ENCODE measurements at regions not wholly inside any gene's neighbourhood (a gene's known extent, or its start where the extent isn't known, plus 50 kb on each side); places are given as distances from the start of the nearest gene placed in this dataset.
A peak's percentile ranks its signal among the peaks of the same experiment; 100 is the strongest.

DNA sequence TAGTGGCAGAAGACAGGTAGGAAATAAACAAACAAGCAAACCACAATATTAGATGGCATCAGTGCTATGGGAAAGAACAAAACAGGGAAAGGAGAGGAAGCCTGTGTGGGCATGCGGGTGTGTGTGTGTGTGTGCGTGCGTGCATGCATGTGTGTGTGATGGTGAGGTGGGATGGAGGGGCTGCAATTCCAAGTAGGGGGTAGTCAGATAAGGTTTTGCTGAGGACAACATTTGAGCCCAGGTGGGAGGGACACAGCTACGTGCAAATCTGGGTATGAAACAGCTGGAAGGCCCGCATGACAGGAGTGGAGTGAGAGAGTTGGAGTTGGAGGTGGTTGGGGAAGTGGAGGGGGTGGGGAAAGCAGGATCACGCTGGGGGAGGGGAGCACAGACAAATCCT lies 121.0 kb upstream of the PARD3 start:
- H3K9me2 ChIP-seq (ENCODE audit: insufficient read depth) = no peaks in the 10 kb centered on the region
- no peaks in the 10 kb centered on the region for H3K9me3 ChIP-seq (ENCODE audit: low read depth)
- in situ Hi-C loops (cut with MboI) = no loop called here
- H3K4me2 ChIP-seq (ENCODE audit: unreplicated experiment) = no peak overlapping the region
- H3K27me3 ChIP-seq (replicated peaks; ENCODE audit: insufficient read depth) = no peaks in the 10 kb centered on the region
- H3K9ac ChIP-seq = no peak overlapping the region
- no peaks in the 10 kb centered on the region for H3K79me2 ChIP-seq (ENCODE audit: insufficient read depth)
- H3K27ac ChIP-seq = no peak overlapping the region
- H3F3A ChIP-seq (ENCODE audit: insufficient read depth) = peaks cover 6% of the 10 kb centered on the region
- no peak for TF ChIP-seq EZH2phosphoT487 (IDR thresholded peaks at IDR 0.05; ENCODE audit: insufficient read depth, low read depth)
- TF ChIP-seq EZH2 (IDR thresholded peaks at IDR 0.05; ENCODE audit: insufficient read depth, poor library complexity, severe bottlenecking) = no peak
- H4K20me1 ChIP-seq (ENCODE audit: insufficient read depth) = no peaks in the 10 kb centered on the region
- 81 to 82% methylated on average over 6 of the region's 6 CpGs for WGBS, 2 experiments (ENCODE audit: low coverage in 1 of 2, low lambda C conversion rate in 2 of 2, missing lambda C conversion rate in 2 of 2)
- no peaks in the 10 kb centered on the region for H3K36me3 ChIP-seq (ENCODE audit: low read depth)
- H3K4me3 ChIP-seq = no peak overlapping the region
- H3K4me1 ChIP-seq (ENCODE audit: insufficient read depth) = no peaks in the 10 kb centered on the region
- DNase-seq = no peak
- H2AFZ ChIP-seq = no peak overlapping the region

DNA sequence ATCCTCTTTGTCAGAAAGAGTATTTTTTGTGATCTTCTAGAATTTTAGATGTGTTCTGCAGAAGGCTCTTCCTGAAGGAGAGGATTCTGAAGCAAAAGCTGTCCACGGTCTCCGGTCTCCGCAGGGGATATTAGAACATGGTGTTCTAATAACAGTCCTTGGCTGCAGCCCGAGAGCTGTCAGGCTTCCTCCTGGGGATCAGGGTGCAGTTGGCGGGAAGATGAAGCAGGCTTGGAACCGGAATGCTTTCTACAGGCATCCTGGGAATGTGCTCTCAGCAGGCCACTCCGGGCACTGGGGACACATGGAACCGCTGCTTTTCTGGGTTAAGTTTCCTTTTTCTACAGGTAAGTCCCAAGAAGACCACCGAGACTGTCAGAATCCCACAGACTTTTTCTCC lies 118.6 kb upstream of the PARD3 start:
- Histone ChIP-seq H3K4me1 (ENCODE audit: insufficient read depth) (no peaks in the 10 kb centered on the region), H3K27me3 (replicated peaks; ENCODE audit: insufficient read depth) (no peaks in the 10 kb centered on the region), H3K4me3 (no peak overlapping the region), H3K4me2 (ENCODE audit: unreplicated experiment) (no peak overlapping the region), H3K79me2 (ENCODE audit: insufficient read depth) (no peaks in the 10 kb centered on the region), H2AFZ (no peak overlapping the region), H3K9ac (no peak overlapping the region), H3K9me3 (ENCODE audit: low read depth) (no peaks in the 10 kb centered on the region), H3F3A (ENCODE audit: insufficient read depth) (peaks cover 6% of the 10 kb centered on the region), H3K36me3 (ENCODE audit: low read depth) (no peaks in the 10 kb centered on the region), H3K27ac (no peak overlapping the region), H4K20me1 (ENCODE audit: insufficient read depth) (no peaks in the 10 kb centered on the region), H3K9me2 (ENCODE audit: insufficient read depth) (no peaks in the 10 kb centered on the region)
- TF ChIP-seq EZH2phosphoT487 (IDR thresholded peaks at IDR 0.05; ENCODE audit: insufficient read depth, low read depth) (no peak), EZH2 (IDR thresholded peaks at IDR 0.05; ENCODE audit: insufficient read depth, poor library complexity, severe bottlenecking) (no peak)
- DNase-seq = no peak
- 23 to 24% methylated on average over 9 of the region's 9 CpGs for WGBS, 2 experiments (ENCODE audit: low coverage in 1 of 2, low lambda C conversion rate in 2 of 2, missing lambda C conversion rate in 2 of 2)
- in situ Hi-C loops (cut with MboI) = no loop called here

DNA sequence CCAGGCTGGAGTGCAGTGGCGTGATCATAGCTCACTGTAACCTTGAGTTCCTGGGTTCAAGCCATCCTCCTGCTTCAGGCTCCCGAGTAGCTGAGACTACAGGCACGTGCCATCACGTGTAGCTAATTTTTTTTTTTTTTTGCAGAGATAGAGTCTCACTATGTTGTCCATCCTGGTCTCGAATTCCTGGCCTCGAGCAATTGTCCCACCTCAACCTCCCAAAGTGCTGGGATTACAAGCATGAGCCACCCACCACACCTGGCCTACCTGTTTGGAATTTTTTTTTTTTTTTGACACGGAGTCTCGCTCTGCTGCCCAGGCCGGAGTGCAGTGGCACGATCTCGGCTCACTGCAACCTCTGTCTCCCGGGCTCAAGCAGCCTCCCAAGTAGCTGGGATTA lies 117.1 kb upstream of the PARD3 start:
- no peak overlapping the region for H2AFZ ChIP-seq
- in situ Hi-C loops (cut with MboI) = no loop called here
- 87 to 93% methylated on average over 11 to 12 of the region's 12 CpGs for WGBS, 2 experiments (ENCODE audit: low coverage in 1 of 2, low lambda C conversion rate in 2 of 2, missing lambda C conversion rate in 2 of 2)

DNA sequence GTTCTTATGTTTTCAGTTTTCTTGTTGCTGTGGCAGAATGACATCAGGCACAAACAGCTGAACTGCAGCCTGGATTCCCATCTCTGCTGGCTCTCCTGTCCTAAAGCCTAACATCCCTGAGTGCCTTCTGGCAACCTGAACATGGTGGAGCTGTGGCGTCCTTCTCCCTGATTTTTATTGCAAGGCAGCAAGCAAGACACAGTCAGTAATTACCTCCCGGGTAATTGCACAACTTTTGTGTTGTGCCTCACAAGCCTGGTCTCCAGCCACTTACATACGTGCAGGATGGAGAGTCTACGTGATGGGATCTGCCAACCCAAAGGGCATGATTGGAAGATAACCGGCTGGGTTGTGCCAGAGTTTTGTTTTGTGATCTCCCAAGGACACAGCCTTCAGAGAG lies 116.1 kb upstream of the PARD3 start:
- no peak overlapping the region for H2AFZ ChIP-seq
- WGBS, 2 experiments (ENCODE audit: low coverage in 1 of 2, low lambda C conversion rate in 2 of 2, missing lambda C conversion rate in 2 of 2) = 81 to 83% methylated on average over 5 of the region's 5 CpGs
- no peak overlapping the region for H3K4me2 ChIP-seq (ENCODE audit: unreplicated experiment)
- H3K36me3 ChIP-seq (ENCODE audit: low read depth) = no peaks in the 10 kb centered on the region
- no peak for TF ChIP-seq EZH2 (IDR thresholded peaks at IDR 0.05; ENCODE audit: insufficient read depth, poor library complexity, severe bottlenecking)
- TF ChIP-seq EZH2phosphoT487 (IDR thresholded peaks at IDR 0.05; ENCODE audit: insufficient read depth, low read depth) = no peak
- H4K20me1 ChIP-seq (ENCODE audit: insufficient read depth) = no peaks in the 10 kb centered on the region
- H3F3A ChIP-seq (ENCODE audit: insufficient read depth) = no peaks in the 10 kb centered on the region
- no peak overlapping the region for H3K27ac ChIP-seq
- no peak overlapping the region for H3K4me3 ChIP-seq
- no peak overlapping the region for H3K9ac ChIP-seq
- no peaks in the 10 kb centered on the region for H3K79me2 ChIP-seq (ENCODE audit: insufficient read depth)
- in situ Hi-C loops (cut with MboI) = no loop called here
- no peaks in the 10 kb centered on the region for H3K9me2 ChIP-seq (ENCODE audit: insufficient read depth)
- no peak for DNase-seq
- no peaks in the 10 kb centered on the region for H3K27me3 ChIP-seq (replicated peaks; ENCODE audit: insufficient read depth)
- no peaks in the 10 kb centered on the region for H3K4me1 ChIP-seq (ENCODE audit: insufficient read depth)
- H3K9me3 ChIP-seq (ENCODE audit: low read depth) = no peaks in the 10 kb centered on the region

More for the DNA sequence above, 117.1 kb upstream of the PARD3 start:
- no peaks in the 10 kb centered on the region for H3K27me3 ChIP-seq (replicated peaks; ENCODE audit: insufficient read depth)
- no peaks in the 10 kb centered on the region for H3F3A ChIP-seq (ENCODE audit: insufficient read depth)
- TF ChIP-seq EZH2phosphoT487 (IDR thresholded peaks at IDR 0.05; ENCODE audit: insufficient read depth, low read depth) (no peak), EZH2 (IDR thresholded peaks at IDR 0.05; ENCODE audit: insufficient read depth, poor library complexity, severe bottlenecking) (no peak)
- no peaks in the 10 kb centered on the region for H3K9me3 ChIP-seq (ENCODE audit: low read depth)
- no peak overlapping the region for H3K9ac ChIP-seq
- no peaks in the 10 kb centered on the region for H4K20me1 ChIP-seq (ENCODE audit: insufficient read depth)
- H3K27ac ChIP-seq = no peak overlapping the region
- DNase-seq = no peak
- H3K4me1 ChIP-seq (ENCODE audit: insufficient read depth) = no peaks in the 10 kb centered on the region
- no peaks in the 10 kb centered on the region for H3K9me2 ChIP-seq (ENCODE audit: insufficient read depth)
- no peak overlapping the region for H3K4me2 ChIP-seq (ENCODE audit: unreplicated experiment)
- H3K79me2 ChIP-seq (ENCODE audit: insufficient read depth) = no peaks in the 10 kb centered on the region
- H3K36me3 ChIP-seq (ENCODE audit: low read depth) = no peaks in the 10 kb centered on the region
- no peak overlapping the region for H3K4me3 ChIP-seq

DNA sequence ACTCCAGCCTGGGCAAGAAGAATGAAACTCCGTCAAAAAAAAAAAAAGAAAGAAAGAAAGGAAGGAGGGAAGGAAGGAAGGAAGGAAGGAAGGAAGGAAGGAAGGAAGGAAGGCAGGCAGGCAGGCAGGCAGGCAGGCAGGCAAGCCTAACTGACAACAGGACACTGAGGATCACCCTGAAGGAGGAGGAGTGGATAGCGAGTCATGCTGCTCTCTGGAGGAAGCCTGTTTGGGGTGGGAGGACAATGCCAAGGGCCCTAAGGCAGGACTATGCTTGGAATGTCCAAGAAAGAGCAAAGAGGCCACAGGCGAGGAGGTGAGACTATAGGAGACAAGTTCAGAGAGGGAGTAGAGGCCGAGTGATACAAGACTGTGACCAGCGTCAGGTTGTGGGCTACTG lies 107.0 kb upstream of the PARD3 start:
- Histone ChIP-seq H3K9ac (no peak overlapping the region), H3K27me3 (replicated peaks; ENCODE audit: insufficient read depth) (no peaks in the 10 kb centered on the region), H3K27ac (no peak overlapping the region), H4K20me1 (ENCODE audit: insufficient read depth) (no peaks in the 10 kb centered on the region), H3K4me3 (no peak overlapping the region), H3K4me2 (ENCODE audit: unreplicated experiment) (no peak overlapping the region), H3F3A (ENCODE audit: insufficient read depth) (no peaks in the 10 kb centered on the region), H3K4me1 (ENCODE audit: insufficient read depth) (no peaks in the 10 kb centered on the region), H2AFZ (no peak overlapping the region), H3K36me3 (ENCODE audit: low read depth) (no peaks in the 10 kb centered on the region), H3K9me3 (ENCODE audit: low read depth) (no peaks in the 10 kb centered on the region), H3K79me2 (ENCODE audit: insufficient read depth) (no peaks in the 10 kb centered on the region), H3K9me2 (ENCODE audit: insufficient read depth) (no peaks in the 10 kb centered on the region)
- DNase-seq = peak; percentile 57
- in situ Hi-C loops (cut with MboI) = no loop called here
- TF ChIP-seq EZH2 (IDR thresholded peaks at IDR 0.05; ENCODE audit: insufficient read depth, poor library complexity, severe bottlenecking) (no peak), EZH2phosphoT487 (IDR thresholded peaks at IDR 0.05; ENCODE audit: insufficient read depth, low read depth) (no peak)
- WGBS, 2 experiments (ENCODE audit: low coverage in 1 of 2, low lambda C conversion rate in 2 of 2, missing lambda C conversion rate in 2 of 2) = 74 to 77% methylated on average over 4 to 5 of the region's 5 CpGs
